ENCODE measurements at regions not wholly inside any gene's neighbourhood (a gene's known extent, or its start where the extent isn't known, plus 50 kb on each side); places are given as distances from the start of the nearest gene placed in this dataset.

DNA sequence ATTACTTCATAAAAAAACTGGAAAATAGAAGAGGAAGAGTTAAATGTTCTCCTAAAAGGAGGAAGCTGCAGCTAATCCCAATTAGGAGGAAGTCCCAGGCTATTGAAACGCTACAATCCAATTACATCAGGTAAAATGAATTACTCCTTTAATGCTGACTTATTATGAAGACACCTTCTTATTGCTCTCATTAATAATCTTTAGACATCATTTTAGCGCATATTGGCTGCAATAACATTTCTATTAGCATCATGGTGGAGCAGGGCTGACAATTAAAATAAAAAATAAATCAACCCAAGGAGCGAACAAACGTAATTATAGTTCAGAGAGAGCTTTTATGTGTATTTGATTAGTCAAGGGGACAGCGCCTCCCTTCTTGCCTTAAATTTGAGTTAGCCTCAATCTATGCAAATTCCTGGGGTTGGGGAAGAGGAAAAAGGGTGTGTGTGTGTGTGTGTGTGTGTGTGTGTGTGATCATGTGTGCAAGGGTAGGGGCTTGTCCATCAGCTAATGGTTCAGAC, 109.0 kb upstream of the IRX6 start:
- TF ChIP-seq, protein P1, sequence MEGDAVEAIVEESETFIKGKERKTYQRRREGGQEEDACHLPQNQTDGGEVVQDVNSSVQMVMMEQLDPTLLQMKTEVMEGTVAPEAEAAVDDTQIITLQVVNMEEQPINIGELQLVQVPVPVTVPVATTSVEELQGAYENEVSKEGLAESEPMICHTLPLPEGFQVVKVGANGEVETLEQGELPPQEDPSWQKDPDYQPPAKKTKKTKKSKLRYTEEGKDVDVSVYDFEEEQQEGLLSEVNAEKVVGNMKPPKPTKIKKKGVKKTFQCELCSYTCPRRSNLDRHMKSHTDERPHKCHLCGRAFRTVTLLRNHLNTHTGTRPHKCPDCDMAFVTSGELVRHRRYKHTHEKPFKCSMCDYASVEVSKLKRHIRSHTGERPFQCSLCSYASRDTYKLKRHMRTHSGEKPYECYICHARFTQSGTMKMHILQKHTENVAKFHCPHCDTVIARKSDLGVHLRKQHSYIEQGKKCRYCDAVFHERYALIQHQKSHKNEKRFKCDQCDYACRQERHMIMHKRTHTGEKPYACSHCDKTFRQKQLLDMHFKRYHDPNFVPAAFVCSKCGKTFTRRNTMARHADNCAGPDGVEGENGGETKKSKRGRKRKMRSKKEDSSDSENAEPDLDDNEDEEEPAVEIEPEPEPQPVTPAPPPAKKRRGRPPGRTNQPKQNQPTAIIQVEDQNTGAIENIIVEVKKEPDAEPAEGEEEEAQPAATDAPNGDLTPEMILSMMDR (conservative IDR thresholded peaks at IDR 0.05; ENCODE audit: low read depth, low read length): no peak
- Histone ChIP-seq H3K9ac (no peak overlapping the region), H3K36me3 (ENCODE audit: insufficient read depth) (no peaks in the 10 kb centered on the region), H3K4me1 (ENCODE audit: low read depth, poor library complexity, severe bottlenecking) (no peaks in the 10 kb centered on the region), H3K27me3 (ENCODE audit: insufficient read depth, low read depth) (no peaks in the 10 kb centered on the region), H3K4me3 (IDR thresholded peaks at IDR 0.05; ENCODE audit: insufficient read depth, low read depth, low read length) (no peak overlapping the region), H3K4me2 (no peak overlapping the region), H2AFZ (ENCODE audit: low read depth) (no peak overlapping the region), H3K27ac (no peak overlapping the region), H3K79me2 (ENCODE audit: insufficient read depth, low read depth) (no peaks in the 10 kb centered on the region), H4K20me1 (ENCODE audit: insufficient read depth) (no peaks in the 10 kb centered on the region)

- H3K27me3 ChIP-seq (ENCODE audit: insufficient read depth, low read depth): no peaks in the 10 kb centered on the region
- TF ChIP-seq, protein P1 (conservative IDR thresholded peaks at IDR 0.05; ENCODE audit: low read depth, low read length): no peak
- no peak overlapping the region for H2AFZ ChIP-seq (ENCODE audit: low read depth)
- H3K9ac ChIP-seq: no peak overlapping the region
- no peak overlapping the region for H3K4me3 ChIP-seq (IDR thresholded peaks at IDR 0.05; ENCODE audit: insufficient read depth, low read depth, low read length)
- no peaks in the 10 kb centered on the region for H3K79me2 ChIP-seq (ENCODE audit: insufficient read depth, low read depth)
- H3K4me1 ChIP-seq (ENCODE audit: low read depth, poor library complexity, severe bottlenecking): no peaks in the 10 kb centered on the region
- no peak overlapping the region for H3K4me2 ChIP-seq
- no peaks in the 10 kb centered on the region for H4K20me1 ChIP-seq (ENCODE audit: insufficient read depth)
- no peaks in the 10 kb centered on the region for H3K36me3 ChIP-seq (ENCODE audit: insufficient read depth)
- H3K27ac ChIP-seq: no peak overlapping the region
Observed at GRCh38 chr16:55217392-55217791, 106.6 kb upstream of the IRX6 start.

DNA sequence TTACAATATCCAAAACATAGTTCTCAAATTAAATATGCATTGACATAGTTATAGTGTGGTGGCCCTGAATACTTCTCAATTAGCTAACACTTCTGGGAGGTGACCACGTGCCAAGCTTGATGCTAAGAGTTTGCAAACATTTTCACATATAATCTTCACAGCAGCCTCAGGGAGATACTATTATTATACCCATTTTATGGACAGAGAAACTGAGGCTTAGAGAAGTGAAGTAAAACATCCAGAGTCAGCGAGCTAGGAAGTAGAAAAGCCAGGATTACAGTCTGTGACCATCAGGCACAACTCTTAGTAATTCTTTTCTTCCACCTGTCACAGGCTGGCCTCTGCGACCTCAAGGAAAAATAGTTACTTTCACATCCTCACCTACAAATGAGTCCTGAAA, 102.2 kb upstream of the IRX6 start:
- TF ChIP-seq, protein P1 (conservative IDR thresholded peaks at IDR 0.05; ENCODE audit: low read depth, low read length): no peak
- Histone ChIP-seq H3K27ac (no peak overlapping the region), H3K4me3 (IDR thresholded peaks at IDR 0.05; ENCODE audit: insufficient read depth, low read depth, low read length) (no peak overlapping the region), H3K9ac (no peak overlapping the region), H3K79me2 (ENCODE audit: insufficient read depth, low read depth) (no peaks in the 10 kb centered on the region), H3K36me3 (ENCODE audit: insufficient read depth) (no peaks in the 10 kb centered on the region), H3K4me1 (ENCODE audit: low read depth, poor library complexity, severe bottlenecking) (no peaks in the 10 kb centered on the region), H4K20me1 (ENCODE audit: insufficient read depth) (no peaks in the 10 kb centered on the region), H3K4me2 (no peak overlapping the region), H3K27me3 (ENCODE audit: insufficient read depth, low read depth) (no peaks in the 10 kb centered on the region), H2AFZ (ENCODE audit: low read depth) (no peak overlapping the region)

DNA sequence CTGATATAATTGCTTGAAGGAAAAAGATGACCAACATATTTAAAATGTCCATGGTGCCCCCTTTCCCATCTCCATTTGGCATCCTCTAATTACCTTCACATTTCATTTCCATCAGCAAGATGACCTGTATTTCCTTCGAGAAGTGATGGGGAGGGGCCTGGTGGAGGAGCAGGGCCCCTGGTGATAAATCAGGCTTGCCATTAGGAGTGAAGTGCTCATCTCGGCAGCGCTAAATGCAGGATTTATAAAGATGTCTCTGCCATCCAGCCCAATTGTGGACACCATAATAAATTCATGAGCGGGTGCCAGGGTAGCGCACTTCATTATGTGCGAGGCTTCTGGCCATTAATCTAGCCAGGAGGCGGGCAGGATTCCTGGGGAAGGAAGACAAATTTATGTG, 101.5 kb upstream of the IRX6 start:
- TF ChIP-seq, protein P1 (conservative IDR thresholded peaks at IDR 0.05; ENCODE audit: low read depth, low read length): no peak
- Histone ChIP-seq H2AFZ (ENCODE audit: low read depth) (no peak overlapping the region), H3K27me3 (ENCODE audit: insufficient read depth, low read depth) (no peaks in the 10 kb centered on the region), H4K20me1 (ENCODE audit: insufficient read depth) (no peaks in the 10 kb centered on the region), H3K9ac (no peak overlapping the region), H3K27ac (no peak overlapping the region), H3K4me2 (no peak overlapping the region), H3K4me3 (IDR thresholded peaks at IDR 0.05; ENCODE audit: insufficient read depth, low read depth, low read length) (no peak overlapping the region), H3K36me3 (ENCODE audit: insufficient read depth) (no peaks in the 10 kb centered on the region), H3K79me2 (ENCODE audit: insufficient read depth, low read depth) (no peaks in the 10 kb centered on the region), H3K4me1 (ENCODE audit: low read depth, poor library complexity, severe bottlenecking) (no peaks in the 10 kb centered on the region)
